NCI-H1930 (cell line): ENCODE measurements at regions not wholly inside any gene's neighbourhood (a gene's known extent, or its start where the extent isn't known, plus 50 kb on each side); places are given as distances from the start of the nearest gene placed in this dataset.

Experiments used
- DNase-seq, 2 experiments: peaks; one replicate each; lab custom pipeline; 2025; lab: John Stamatoyannopoulos, UW

DNA sequence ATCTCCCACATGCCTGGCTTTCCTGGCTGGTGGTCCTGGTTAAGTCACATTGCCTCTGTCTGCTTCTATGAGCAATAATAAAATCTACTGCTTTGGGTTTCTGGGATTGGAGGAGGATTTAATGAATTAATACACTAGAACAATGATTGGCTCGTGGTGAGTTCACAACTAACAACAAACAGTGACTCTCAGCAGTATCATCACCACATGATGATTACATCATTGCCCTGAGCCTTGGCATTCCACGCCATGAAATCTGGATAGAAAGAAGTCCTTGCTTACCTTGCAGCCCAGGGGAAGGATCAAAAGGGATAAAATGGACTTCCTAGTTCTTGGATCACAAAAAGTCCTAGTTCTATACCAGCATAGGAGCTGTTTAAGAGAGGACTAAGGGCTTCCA is 1069.0 kb downstream of the VRK1 start:
- no peak for DNase-seq

DNA sequence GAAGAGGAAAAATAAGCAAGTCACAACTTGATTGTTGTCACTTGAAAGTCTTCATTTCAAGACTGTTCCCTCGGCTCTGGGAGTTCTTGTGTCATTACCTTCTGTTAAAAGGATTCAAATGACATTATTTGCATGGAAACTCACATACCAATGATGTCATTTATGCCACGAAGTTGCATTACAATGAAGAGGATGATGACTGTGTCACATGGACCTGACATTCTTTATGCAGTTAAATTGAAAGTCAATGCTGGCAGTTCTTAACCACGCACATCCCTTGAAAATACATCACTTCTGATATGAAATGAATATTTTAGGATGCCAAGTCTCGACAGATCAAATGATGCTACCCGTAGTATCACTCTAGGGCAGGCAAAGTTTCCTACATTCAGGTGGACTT is 1069.5 kb downstream of the VRK1 start:
- DNase-seq: no peak

DNA sequence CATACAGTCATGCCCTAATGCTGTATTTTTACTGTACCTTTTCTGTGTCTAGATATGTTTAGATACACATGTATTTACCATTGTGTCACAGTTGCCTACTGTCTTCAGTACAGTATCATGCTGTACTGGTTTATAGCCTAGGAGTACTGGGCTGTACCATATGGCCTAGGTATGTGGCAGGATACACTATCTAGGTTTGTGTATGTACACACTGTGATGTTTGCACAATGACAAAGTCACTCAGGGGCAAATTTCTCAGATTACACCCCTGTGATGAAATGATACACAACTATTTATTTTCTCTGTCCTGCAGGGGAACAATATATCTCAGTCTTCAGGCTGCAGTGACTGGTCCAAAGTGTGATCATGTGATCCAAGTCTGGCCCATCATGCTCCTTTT is 1076.1 kb downstream of the VRK1 start:
- DNase-seq: no peak

DNA sequence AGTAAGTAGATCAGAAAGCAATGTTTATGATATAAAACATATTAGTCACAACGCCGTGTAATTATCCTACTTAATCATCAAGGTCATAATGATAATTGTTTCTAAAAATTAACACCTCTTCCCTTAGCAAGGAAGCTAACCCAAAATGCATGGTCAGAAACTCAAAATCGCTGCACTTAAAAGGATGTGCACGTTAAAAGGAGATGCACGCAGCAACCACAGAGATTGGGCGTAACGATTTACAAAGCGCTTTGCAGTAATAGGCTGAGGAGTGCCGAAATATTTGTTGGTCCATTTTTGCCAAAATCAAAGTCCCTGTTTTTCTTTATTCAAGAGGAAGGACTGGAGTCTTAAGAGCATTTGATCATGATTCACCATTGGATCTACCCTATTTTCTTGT is 1077.2 kb downstream of the VRK1 start:
- no peak for DNase-seq

DNA sequence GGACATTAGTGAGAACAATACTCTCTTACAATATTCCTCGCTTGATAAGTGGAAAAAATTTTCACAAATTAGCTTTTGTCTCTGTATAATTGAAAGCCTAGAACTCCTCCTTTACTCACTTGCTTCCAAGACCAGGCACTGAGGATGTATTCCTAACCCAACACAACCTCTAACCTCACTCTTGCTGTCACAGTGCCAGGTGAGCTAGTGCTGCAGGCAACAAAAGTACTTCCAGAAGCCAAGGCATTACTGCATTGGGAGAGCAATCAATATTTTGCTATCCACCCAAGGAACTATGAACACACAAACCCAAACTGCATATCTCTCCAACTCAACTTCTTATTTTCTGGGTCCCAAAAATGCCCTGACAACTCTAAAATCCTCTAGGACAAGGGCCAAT is 1081.0 kb downstream of the VRK1 start:
- no peak for DNase-seq

DNA sequence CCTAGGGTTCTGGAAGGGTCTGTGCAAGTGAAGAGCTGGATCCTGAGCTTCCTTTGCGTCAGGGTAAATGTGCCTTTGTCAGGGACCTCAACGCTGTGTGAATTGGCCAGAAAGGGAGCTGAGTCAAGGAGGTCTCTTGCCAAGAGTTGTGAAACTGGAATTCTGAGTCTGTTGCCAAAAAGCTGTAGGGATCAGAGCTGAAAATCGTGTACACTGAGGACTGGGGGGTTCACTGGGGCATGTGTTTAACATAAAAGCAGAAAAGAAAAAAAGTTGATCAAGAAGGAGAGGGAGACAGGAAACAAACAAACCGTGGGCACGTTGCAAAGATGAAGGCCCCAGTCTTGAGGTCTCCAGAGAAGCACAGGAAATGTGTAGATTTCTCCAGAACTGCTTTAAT is 1081.5 kb downstream of the VRK1 start:
- no peak for DNase-seq

DNA sequence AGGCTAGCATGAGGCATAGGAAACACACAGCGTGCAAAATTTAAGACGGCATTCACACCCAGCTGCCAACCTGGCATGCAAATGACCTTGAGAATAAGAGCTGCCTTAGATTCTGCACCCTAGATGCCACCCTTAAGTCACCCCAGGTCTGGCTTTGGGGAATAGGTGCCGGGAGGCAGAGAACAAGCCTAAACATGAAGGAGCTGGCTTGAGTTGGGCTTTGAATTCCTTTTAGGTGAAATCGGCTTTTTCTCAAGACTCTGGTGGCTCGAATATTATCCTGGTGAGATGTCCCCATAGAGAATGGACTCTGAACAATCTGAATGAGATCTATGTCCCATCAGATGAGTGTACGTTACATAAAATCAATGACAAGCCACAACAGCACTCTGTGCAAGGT is 1090.5 kb downstream of the VRK1 start:
- DNase-seq: no peak

DNA sequence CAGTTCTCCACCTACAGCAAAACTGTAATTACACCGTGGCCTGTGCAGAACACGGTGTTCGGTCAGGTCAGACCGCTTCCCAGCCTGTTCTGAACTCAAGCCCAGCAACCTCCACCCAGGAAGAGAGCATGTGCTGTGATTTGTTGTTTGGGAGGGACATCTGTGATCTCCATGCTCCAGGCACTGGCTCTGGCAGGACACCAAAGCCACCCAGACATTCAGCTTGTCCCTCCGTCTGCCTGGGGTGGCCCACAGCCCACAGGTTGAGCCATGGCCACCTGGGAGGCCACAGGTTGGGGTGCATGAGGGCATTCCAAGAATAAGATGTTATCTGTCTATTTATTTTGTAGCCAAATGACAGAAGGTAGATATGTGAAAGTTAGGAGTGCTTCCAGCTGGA is 1091.1 kb downstream of the VRK1 start:
- no peak for DNase-seq

DNA sequence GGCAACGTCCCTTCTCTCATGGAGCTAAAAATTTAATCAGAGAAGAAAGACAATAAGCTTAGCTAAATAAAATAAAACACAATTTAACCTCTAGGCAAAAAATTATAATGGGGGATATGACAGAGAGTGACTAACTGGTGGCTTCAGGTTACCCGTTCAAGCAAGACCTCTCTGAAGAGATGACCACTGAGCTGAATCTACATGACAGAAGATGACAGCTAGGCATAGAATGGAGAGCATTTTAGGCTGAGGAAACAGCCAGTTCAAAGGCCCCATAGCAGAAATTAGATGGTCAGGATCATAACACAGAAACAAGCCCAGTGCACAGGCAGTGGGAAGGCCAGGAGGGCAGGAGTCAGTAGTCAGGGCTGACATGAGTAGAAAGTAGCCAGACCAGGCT is 1094.3 kb downstream of the VRK1 start:
- DNase-seq: no peak

DNA sequence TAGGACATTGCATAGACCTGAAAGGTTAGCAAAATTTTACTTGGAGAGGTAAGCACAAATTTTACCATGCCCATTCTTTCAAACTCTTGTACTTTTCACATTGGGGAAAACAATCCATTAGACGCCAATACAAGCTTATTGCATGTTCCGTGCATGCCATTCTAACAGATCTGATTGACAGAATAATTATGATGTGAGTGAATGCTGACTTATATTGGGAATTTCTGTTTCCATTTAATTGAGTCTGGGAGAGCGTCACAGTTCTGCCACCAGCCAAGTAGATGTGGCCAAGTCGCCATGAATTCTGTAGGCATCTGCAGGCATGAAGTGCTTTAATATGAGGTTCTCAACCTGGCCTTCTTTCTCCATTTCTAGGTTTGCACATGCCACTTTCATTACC is 1097.4 kb downstream of the VRK1 start:
- DNase-seq: no peak

DNA sequence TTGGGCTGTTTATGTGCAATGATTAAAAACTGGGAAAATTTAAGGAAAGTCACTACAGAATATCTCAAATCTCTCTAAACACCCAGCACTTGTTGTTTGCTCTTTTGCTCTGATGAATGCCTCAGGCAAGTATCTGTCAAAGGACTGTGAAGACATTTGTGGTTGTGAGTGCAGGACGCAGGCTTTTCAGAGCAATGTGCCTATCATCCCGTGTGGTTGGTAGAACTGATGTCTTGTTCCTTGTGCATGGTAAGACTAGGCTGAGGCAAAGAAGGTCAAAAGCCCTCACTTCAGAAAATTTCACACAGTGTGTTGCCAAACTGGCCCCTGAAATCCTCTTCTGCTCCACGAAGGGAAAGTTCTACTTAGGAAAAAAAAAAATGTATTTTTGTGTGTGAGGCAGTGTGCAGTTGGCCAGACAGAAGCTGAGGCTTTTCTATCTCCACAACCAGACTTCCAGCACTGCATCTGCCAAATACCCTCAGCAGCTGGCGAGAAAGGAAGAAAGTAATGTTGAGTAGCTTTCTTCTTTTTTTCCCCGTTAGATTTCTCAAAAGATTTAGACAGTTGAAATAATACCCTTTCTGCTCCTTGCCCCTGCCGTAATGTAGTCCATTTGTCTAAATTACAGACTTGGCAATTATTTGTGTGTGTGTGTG is 1103.1 kb downstream of the VRK1 start:
- no peak for DNase-seq

DNA sequence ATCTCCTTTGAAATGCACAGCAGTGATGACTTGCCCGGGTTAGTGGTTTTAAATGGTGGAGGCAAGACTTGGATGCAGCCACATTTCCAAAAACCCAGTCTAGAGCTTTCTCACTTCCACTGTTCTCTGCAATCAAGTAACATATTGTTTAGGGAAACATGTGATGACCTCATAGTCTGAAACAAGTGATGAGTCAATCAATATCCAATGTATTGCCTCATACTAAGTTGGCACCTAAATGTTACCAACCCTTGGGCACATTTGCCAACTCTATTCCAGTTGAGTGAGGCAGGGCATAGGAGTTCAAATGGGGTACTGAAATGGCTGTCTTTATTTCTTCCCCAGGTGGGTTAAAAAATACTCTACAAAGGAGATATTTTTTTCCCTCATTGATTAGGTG is 1105.4 kb downstream of the VRK1 start:
- no peak for DNase-seq

DNA sequence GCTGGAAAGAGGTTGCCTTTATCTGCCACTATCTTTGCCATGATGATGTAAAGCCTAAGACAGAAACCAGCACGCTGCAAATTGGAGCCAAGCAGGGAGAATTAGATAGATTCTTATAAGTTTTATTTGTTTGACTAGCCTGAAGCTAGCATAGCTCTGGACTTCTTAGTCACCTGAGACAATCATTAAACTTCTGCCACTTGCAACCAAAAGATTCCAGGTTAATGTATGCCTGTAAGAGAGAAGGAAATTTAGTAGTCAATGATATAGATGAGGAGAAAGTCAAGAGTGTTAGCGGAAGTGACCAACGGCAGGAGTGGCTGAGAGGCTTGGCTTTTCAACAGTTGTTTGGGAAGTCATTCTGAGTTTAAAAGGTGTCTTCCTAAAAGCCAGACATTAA is 1106.6 kb downstream of the VRK1 start:
- no peak for DNase-seq

DNA sequence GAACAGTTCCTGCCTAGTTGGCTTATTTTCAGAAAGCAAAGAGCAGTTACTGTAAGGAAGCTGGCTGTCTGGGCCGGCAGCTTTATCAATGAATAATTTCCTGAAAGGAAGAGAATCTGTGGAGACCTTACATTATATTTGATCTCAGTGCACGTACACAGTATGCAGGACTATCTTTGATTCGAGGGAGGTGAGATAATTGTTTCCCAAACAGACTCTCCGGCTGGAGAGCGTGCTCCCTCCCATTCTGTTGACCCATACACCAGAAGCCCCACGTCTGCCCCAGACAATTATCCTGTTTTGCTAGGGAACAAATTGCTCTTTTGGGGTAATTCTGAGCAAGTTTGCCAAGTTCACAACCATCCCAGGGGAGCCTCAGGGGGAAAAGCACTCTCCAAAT is 1115.0 kb downstream of the VRK1 start:
- DNase-seq: no peak

DNA sequence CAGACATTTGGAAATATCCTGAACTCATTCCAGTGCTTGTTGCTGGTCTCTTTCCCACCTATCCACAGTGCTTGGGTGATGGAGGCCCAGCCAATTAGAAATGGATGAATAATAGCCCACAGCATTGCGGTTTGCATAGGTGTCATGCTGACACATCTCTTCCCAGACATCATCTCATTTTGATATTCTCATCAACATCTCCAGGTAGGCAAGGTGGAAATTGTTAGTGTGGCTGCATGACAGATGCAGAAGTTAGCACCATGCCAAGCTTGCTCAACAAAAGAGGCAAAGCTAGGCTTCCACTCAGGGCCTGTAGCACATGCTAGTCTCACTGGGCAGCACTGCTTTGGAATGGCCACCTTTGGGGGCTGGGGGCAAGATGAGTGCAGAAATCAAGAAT is 1118.9 kb downstream of the VRK1 start:
- no peak for DNase-seq

DNA sequence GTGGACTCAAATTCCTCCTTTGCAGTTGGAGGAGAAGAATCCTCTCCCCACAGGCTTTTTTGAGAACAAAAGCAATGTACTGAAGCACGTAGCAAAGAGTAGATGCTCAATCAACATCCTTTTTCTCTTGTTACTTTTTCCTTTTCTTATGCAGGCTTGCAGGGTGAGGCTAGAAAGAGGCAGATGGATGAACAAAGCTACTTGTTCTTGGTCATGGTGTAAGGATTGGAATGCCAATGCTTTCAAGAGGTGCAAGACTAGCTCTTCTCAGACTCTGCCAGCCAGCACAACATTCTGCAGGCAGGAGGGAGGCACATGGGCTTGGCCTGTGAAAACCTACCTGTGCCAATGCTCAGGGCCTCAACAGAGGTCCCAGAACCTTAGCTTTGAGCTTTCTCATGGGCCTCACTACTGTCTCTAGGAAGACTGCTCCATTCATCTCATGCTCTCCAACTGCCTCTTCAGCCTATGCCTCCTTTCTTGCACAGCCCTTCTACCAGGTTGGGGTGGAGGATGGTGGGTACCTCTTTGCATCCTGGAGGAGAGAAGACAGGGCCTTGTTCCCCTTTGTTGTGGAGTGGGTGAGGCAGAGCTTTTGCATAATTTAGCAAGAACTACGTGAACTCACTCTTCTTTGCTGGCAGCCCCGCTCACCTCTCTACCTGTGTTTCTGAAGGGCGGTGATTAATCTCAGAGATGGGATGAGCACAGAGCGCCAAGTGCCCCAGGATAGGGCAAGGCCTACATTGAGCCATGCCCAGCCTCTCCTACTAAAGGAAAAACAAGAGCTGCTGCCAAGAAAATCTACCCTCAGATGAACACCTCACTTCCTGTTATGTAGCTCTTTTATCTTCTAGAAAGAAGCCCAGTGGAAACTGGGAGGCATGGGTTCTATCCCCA is 1119.7 kb downstream of the VRK1 start:
- no peak for DNase-seq

DNA sequence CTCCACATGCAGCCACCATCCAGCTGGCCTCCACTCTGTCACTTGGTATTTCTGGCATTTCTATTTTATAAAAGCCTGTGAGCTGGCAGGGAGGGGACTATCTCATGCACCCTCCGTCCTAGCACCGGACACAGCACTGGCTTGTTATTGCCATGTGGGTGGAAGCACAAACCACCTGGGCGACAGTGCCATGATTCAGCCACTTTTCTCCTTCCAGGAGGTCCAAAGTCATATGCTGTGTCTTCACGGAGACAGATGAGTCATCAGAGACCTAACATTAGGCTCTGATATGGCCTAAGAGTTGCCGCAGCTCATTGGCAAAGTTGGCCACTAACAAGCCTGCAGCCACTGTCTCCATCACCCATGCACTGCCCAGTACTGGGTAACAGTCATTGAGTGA is 1123.0 kb downstream of the VRK1 start:
- DNase-seq: no peak

DNA sequence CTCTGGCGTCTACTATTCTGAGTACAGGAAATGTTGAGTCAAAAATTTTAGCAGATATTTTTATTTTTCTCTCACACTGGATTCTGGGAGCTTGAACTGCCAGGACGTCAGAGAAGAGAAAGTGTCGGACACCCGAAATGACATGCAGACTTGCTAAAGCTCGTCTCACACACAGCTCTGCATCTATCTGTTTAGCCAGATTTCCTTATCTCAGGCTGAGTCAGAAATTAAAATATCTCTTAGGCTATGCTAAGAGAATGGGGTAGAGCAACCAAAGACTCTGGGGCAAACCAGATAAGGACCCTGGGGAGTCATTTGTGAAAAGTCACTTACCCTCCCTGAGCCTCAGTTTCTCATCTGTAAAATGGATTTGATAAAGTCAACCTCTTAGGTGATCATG is 1124.1 kb downstream of the VRK1 start:
- no peak for DNase-seq

DNA sequence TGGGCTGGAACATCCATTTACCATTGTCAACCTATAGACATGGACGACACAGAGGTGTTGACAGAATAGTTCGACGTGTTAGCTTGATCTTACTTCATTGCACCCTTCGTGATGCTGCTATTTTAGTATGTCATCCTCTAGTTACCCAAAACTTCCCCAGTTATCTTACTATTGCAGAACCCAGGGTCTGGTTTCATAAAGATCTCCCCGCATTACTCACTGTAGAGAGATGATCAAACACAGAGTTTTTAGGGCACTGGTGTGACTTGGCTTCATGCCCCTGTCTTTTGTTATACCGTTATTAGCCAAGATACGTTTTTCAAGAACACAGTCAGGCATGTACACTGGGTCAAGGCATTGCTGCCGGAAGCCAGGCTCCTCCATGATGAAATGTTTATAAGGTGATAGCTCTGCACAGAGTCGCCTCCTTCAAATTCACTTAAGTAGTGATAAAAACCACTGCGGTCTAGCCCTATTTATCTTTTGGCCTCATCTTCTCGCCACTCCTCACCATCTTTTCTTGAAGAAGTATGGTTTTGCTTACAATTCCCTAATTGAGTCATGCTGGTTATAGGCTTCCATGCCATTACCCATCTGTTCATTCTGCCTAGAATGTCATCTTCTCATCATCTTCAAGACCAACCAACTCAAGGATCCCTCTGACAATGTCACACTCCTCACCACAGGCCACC is 1127.9 kb downstream of the VRK1 start:
- DNase-seq: no peak

DNA sequence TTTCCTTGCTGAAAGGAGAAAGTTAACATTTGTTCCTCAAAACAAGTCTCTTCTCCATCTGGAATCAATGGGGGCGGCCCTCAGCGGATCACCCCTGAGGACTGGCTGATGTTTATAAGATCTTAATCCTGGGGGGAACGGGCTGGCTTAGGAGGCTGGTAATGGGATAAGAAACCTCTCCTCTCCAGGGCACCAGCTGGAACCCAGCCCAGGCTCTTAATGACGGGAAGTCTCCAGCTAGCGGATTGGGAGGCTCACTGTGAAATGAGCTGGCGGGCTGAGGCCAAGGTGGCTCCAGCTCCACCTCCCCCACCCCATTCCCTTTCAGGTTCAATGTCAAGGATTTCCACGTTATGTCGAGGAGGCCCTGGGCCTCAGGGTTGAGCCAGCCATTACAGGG is 1133.0 kb downstream of the VRK1 start:
- DNase-seq: no peak

DNA sequence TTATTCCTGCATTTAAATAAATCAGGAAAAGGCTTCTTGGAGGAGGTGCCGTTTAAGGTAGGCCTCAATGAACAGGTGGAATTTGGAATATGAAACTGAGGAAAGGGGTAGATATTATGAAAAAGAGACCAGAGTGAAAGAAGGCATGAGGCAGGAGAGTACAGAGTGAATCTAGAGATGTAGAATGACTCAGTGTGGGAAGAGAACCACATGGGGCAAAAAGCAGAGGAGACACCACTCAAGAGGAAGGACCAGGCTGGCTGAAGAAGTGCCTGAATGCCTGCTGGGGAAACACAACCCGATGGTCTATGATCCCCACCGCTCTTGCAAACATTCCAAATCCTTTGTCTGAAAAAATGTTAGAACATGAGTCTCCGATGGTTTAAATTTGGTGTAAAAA is 1134.1 kb downstream of the VRK1 start:
- DNase-seq: no peak

DNA sequence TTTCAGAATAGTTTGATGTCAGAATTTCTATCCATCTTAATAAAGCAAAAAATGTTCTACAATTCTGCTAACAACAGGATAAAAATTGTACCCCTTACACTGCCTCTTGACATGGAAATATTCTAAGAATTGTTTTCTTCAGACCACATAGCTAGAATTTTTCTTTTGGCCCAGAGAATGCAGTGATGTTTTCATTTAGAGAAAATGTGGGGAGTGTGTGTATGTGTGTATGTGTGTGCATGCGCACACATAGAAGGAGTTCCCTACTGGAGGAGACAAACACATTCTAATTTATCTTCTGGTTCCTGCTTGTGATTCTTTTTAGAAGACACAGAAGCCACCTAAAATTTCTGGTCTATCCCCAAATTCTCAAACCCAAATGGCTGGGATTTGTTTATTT is 1145.7 kb downstream of the VRK1 start:
- no peak for DNase-seq

DNA sequence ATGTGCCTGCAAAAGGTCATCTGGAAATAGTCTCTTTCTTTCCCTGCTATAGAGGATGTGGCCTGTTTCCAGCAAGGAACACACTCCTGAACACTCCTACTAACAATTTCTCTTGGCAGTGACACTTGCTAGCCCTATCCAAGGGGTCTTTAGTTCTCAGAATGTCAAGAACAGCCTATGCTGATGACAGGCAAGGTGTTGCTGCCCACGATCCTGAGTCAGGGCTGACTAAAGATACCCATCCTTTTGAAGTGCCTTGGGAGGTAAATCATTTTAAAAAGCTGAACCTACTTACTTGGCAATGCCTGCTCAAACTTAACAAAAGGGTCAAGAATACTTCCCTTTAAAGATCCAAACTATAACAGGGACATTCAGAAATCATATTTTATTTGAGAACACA is 1146.4 kb downstream of the VRK1 start:
- no peak for DNase-seq
